ENCODE measurements at regions not wholly inside any gene's neighbourhood (a gene's known extent, or its start where the extent isn't known, plus 50 kb on each side); places are given as distances from the start of the nearest gene placed in this dataset.

DNA sequence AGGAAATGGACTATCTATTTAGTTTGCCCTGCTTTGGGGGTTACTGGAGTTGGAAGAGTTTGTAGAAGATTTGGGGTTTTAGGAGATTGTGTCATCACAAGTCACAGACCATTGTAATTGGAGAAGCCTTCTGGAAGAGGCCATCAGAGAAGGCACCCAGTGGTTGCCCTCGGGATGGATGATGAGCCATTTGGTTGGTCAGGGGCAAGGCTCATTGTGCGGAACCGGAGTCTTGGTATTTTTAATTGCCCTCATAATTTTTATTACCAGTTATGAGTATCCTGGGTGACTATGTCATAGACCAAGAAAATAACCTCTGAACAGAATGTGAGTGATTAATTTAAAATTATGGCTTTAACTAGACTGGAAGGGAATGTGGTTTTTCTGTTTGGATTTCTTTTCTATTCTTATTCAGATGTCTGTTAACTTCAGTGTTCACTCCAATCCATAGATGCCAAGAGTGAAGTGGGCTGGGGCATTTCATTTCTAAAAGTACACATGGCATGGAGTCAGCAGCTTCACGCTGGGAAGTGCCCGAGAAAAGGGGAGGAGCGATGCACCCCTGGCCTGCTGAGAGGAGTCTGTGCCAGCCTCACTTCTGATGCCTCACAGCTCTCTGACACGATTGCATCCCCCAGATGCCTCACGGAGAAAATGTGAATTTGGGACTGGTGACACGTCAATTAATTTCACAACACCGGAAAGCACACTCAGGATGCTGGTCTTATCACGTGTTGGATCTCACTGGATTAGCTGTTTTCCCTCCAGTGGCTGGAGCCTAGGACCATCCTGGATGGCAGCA is 225.6 kb upstream of the IGFBP3 start:
- no peak for DNase-seq

DNA sequence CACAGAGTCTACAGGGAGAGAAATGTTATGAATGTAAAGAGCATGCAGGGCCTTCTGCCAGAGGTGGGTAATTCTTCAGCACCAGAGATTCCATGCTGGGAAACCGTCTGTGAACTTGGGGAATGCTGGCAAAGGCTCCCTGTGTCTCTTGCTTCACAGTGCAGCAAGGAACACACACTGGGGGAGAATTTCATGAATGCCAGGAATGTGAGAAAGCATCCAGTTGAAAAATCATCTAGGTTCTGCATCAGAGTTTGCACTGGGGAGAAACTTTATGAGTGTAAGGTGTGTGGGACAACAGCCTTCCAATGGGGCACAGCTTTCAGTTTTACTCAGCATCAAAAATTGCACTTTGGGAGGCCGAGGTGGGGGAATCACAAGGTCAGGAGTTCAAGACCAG is 224.3 kb upstream of the IGFBP3 start:
- no peak for DNase-seq

DNA sequence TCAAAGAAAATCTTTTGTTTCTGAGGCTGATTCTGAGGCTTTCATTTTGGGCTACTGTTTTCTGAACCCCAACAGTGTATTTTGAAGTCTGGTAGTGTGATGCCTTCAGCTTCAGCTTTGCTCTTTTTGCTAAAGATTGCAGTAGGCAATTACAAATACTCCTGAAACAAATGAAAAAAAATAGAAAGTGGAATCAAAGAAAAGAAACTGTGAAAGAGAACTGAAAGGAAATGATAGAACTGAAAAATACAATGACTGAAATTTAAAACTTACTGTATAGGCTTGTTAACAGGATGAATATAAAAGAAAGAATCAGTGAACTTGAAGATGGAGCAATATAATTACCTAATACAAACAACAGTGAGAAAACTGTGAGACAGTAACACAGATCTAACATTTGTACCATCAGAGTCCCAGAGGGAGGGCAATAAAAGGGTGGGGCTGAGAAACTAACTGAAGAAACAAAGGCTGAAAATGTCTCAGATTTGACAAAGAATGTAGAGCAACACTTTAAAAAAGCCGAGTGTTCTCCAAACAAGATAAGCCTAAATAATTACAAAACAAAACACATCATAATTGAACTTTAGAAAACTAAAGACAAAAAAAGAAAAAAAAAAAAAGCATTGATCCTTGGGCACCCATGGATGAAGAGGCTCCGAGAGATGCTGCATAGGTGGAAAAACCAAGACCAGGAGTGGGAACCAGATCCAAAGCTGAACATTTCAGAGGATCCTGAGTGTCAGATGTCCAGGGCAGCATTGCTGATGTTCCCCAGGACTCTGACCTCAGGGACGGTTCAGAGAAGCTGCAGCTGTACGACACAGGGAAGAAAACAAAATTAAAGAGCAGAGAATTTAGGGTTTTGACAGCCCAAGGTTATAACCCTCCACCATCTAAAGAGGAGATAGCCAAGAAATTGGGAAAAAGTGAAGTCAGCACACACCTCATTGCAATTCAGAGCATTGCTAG is 223.2 kb upstream of the IGFBP3 start:
- no peak for DNase-seq

DNA sequence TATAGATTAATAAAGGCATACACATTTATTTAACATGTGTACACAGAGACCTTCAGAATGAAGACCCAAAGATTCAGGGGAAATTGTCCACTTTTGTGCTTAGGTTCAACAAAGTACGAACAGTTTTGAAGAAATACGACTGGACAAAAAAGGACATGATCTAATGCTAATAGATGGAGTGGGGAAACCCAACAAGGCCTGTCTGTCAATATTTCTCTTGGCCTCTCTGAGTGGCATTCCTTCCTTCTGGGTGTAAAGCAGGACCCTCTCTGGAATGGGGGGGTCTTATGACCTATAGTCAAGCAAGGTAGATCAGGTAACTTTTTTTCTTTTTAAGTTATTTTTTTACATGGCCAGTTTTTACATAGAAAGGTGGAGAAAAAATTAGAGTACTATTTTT is 222.3 kb upstream of the IGFBP3 start:
- no peak for DNase-seq

DNA sequence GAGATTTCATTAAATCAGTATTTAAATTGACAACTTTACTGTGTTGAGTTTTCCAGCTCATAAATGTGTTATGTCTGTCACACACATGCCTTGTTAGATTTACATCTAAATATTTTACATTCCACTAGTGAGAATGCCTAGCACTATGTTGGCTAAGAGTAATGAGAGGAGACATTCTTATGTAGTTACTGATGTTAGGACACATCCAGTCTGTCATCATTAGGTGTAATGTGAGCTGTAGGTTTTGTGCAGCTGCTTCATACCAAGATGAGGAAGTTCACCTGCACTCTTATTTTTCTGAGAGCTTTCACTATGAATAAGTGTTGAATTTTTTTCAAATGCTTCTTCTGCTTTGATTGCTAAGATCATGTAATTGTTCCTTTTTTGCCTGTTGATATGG is 218.0 kb upstream of the IGFBP3 start:
- DNase-seq, result no peak

DNA sequence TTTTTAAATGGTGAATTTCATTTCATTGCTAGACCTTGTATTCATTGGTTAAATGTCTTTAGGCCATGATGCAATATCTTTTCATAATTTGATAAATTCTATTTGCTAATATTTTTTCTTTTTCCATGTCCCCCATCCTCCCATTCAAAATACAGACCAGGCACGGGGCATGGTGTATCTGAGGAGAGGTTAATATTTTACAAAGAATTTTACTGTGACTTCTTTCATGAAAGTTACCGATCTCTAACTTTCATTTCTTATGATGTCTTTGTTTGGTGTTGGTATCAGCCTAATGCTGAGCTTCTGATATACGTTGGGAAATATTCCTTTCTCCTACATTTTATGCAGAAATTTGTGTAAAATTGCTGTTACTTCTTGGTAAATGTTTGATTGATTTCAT is 216.7 kb upstream of the IGFBP3 start:
- DNase-seq, result no peak

DNA sequence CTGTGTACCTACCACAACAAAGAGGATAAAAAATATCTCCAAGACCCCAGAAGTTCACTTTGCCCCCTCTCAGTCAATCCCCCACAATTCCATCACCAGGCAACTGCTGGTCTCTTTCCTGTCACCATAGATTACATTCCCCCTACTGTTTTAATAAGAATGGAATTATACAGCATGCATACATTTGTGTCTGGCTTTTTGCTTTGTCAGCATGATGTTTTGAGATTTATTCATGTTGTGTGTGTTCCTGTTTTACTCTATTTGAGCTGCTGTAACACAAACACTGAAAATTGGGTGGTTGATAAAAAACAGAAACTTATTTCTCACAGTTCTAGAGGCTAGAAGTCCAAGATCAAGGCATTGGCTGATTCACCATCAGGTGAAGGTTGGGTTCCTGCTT is 214.5 kb upstream of the IGFBP3 start:
- no peak for DNase-seq

DNA sequence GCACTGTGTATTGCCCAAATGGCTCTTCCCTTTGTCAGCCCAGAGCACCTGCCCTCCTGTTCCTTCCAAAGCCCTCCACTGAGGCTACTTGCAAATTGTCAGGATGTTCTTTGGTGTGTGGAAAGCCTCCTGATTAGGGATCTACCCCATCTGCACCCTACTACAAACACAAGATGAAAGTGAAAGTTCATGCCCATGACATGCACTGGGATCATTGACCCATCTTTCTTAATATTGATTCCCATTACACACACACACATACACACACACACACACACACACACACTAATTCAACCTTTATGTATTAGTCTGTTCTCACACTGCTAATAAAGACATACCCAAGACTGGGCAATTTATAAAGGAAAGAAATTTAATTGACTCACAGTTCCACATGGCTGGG is 213.7 kb upstream of the IGFBP3 start:
- no peak for DNase-seq

DNA sequence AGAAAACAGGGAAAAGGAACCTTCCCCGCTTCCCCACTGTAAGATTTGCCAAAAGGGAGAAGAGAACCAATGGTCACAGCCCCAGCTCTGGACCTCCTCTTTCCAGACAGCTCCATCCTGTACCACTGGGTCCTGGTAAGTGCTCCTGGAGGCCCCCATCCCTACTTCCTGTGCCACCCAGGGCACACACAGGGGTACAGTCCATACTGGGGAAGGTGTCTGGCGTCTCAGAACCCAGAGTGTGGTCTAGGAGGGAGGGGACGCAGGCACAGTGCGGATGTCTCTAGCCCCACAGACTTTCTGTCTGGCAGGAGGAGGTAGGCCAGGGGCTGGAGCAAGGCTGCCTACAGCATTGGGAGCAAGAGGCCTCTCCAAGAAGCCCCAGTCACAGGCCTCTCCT is 213.3 kb upstream of the IGFBP3 start:
- DNase-seq, result no peak

DNA sequence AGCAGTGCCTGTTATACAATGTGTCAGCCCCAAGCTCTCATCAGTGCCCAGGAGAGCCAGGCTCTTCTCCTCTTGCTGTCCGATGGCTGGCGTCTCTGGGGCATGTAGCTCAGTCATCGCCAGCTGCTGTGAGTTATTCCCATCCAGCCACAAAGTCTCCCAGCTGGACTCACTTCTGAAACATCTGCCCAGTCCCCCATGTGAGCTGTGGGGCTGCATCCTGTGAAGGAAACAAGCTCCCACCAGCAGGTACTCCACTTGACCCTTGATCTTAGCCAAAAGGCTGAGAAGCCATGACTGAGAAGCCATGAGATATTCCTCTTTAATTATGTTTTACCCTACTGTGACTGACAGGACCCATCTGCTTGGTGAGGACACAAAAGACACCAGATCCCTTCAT is 212.7 kb upstream of the IGFBP3 start:
- no peak for DNase-seq

DNA sequence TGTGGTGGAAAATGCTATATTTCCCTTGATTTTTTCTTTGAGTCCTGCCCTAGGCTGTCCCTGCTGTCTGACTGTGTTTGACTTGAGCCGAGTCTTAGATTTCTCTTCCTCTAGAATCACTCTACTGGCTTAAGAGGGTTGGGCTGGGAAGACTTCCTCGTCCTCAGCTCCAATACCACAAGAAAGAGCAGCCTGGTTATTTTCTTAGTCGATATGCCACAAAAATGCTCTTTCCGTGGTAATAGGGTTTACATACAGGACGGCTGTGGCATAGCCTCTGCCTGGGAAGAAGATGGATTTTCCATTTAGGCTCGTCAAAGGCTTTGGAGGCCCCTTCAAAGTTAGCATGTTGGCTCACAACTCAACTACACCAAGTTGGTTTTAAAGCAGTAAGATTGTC is 212.0 kb upstream of the IGFBP3 start:
- DNase-seq, result no peak

DNA sequence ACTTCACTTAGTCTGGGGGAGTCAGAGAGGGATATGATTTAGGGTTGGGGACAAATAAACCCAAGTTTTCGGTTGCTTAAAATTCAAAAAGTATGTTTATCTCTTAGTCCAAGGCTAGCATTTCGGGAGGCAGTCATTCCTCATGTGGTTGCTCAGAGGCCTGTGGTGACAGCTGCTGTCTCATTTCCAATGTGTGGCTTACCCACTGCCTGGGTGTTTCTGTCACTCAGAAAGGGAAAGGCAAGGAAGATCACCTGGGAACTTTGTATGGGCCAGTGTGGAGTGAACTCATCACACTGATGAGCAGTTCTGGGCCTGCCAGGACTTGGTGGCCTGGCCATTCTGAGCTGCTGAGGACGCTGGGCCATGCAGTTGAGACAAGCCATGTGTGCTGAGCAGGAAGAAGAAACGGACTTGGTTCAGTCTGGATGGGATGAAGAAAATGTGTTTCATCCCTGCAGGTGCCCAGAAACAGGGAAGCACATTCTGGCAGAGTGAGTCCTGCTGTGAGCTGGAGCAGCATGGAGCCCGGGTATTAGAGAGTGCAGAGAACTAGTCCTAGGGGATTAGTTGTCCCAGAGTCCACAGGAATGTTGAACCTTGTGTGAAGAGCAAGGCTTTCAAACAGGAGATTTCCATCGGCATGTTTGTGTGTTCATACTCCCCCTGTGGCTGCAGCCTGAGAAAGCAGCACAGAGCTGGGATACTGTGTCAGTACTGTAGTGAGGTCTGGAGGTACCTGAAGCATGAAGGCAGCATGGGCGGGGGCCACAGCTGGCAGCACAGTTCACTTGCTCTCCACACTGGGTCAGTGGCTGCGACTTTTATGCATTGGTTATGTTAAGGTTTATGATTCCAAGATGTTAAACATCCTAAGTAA is 211.1 kb upstream of the IGFBP3 start:
- no peak for DNase-seq

DNA sequence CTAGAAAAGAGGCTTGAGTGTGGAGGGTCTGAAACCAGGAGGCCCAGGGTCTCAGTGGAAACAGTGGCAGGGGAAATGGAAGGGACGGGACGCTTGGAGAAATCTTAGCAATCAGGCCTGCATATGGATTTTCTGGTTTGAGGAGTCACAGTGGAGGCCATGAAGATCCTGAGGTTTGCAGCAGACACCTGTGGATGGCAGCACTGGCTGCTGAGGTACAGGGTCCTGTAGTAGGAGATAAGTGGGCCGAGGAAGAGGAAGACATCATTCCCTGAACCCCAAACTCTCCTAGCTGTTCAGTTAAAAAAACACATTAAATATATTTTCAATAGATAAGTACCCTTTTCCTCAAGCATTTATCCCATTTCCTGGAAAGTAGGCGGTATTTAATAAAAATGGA is 208.8 kb upstream of the IGFBP3 start:
- DNase-seq, result no peak

DNA sequence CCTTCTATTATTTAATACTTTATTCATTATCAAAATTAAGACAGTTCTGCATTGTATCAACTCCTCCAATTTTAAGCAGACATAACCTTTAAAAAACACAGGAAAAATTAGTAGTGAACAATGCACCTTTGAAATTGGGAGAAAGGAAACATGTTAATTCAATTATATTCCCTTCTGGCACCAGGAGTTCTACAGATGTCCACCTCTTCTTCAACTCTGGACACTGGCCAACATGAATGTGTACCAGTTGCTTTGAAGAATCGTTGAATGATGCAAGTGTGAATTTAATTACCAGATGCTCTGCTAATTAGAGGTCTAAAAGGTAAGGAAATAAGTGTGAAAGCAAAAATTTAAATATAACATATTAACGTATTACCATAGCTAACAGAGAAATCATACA is 206.7 kb upstream of the IGFBP3 start:
- no peak for DNase-seq

DNA sequence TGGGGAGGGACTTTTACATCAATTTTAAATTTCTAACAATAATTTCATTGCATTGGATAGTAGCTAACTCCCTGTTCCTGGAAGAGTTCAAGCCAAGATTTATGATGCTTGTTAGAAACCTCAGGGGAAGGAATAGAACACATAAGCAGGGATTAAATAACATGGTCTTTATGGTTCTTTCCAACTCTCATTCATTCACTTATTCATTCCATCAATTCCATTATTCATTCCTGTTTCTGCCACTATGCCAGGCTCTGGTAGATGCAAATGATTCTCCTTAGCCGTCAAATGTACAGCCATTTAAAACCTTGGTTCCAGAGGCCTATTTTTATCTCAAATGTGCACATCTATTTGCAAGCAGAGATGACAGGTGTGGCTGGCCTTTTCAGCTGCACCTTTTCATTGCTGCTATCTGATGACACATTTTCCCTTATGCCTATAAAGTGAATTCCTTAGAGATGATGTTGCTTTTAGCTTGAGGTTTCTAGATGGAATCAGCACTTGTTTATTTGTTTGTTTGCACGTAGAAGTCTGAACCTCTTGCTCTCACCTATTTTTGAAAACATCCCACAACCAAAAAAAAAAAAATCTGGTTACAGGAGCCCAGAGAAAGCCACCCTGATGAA is 205.7 kb upstream of the IGFBP3 start:
- DNase-seq, result no peak

DNA sequence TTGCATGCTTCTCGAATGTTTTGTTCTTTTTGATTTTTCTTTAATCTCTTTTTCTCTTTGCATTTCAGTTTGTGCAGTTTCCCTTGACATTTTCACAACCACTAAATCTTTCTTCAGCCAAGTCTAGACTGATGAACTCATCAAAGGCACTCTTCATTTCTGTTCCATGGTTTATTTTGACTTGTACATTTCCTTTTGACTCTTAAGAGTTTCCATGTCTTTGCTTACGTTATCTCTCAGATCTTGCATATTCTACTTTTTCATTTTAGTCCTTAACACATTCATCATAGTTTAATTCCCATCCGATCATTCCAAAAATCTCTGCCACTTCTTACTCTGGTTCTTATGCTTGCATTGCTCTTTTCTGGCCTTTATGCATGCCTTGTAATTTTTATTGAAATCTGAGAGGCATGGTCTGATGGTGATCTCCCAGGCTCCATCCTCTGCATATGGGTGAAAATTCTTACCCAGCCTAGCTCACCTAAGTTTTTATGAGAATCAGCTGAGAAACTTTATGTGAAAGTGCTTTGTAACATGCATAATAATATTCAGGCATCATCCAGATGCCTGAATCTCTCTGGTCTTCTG is 202.8 kb upstream of the IGFBP3 start:
- DNase-seq, result no peak

DNA sequence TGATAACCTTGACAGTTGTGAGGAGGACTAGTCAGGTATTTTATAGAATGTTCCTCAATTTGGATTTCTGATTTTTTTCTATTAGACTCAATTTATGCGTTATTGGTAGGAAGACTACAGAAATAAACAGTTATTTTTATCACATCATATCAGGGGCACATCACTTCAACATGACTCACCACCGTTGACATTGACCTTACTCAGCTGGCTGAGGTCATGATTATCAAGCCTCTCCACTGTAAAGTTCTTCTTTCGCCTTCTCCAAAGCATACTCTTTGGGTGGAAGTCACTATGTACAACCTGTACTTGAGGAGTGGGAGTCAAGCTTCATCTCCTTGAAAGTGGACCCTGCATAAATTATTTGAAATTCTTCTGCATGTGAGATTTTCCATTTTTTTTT is 194.3 kb upstream of the IGFBP3 start:
- no peak for DNase-seq

DNA sequence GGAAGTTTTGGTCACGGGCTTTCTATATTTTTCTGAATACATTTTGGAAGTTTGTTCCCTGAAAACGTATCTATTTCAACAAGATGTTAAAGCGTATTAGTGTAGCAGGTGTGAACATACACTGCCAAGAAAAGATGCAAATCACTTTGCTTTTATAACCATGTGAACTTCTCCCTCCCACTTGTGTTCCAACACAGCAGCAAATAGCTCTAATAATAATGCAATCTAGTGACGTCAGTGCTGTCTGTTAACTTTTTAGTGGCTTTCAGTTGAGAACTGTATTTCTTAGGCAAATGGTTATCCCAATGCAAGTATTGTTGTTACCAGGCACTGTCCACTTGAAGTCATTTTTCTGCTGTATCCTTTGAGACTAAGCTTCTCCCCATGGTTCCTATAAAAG is 188.4 kb upstream of the IGFBP3 start:
- no peak for DNase-seq

DNA sequence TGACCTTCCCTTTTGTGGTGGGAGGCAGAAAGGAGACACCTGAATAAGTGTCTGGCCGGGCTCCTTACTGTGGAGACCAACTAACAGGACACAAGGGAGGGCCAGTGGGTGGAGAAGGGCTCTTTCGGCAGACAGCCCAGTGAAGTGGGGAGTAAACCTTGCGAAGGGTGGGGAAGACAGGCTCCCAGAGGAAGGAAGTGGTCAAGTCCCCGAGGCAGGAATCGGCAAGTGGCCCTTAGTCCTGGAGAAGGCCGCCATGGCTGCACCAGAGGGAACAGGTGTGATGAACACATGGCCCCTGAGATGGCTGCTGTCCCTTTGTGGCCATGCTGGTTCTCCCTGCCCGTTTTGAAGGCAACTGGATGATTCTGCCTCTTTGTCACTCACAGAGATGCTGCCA is 187.2 kb upstream of the IGFBP3 start:
- DNase-seq, result no peak

DNA sequence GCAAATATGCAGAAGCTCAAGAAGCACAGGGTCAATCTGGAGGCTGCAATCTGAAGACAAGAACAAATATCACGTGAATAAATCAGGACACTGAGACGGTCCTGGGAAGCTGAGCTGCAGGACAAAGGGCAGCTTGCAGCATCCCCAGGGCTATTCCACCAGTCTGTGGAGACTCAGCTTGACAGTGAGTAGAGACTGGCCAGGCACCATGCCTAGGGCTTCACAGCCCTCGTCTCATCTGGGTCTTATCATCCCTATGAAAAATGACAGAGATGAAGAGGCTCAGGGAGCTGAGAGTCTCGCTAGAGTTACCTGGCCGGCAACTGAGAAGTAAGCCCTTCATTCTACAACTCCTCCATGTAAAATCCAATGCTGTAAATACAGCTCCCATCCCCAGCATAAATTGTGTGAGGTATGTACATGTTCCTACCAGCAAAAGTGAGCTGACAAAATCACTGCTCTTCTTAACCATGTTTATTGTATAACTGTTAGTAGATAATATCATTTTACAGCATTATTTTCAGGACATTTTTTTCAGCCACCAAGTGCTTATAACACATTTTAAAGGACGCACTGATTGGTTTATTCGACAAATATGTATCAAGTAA is 186.6 kb upstream of the IGFBP3 start:
- no peak for DNase-seq

DNA sequence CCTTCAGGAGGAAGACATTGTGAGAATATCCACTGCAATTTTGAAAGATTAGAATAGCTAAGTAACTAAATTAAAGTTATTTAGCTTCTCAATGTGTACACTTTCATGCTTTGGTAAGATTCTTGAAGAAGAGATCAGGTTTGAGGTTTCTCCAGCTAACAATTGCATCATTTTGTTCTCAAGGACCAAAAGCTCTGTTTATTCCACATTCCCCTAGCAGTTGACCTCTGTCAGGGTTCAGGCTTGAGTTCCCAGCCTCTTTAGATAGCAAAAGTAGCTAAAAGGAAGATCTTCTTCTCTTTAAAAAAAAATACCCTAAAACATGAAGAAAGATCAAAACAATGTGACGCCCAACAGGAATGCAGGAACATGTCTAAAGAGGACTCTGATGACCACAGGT is 179.4 kb upstream of the IGFBP3 start:
- DNase-seq, result no peak

DNA sequence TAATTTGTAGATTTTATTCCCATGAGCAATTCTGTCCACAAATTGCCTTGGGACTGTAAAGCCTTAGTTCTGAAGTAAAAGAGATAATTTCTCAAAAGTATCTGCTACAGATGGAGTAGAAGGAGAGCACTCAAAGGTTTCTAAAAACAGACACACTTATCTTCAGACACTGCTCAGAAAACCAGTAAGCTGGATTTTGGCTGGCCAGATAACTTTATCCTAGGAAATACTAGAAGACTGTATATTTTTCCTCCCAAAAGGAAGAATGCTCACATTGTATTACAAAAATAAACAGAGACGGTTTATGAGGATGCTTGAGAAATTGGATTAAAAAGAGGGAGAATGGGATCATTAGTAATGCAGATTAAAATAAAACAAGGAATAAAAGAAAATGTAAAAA is 178.0 kb upstream of the IGFBP3 start:
- DNase-seq, result no peak

Measured in NCI-H1694 treated with DMSO at 0.1 percent for 48 hours (cell line).